HFFc6 (cell line): ENCODE measurements at regions not wholly inside any gene's neighbourhood (a gene's known extent, or its start where the extent isn't known, plus 50 kb on each side); places are given as distances from the start of the nearest gene placed in this dataset.
A peak's percentile ranks its signal among the peaks of the same experiment; 100 is the strongest.

Experiments used
- DNase-seq: peaks from one replicate; pipeline ENCODE4 v3.0.0-alpha.2; 2018
- H3K27ac Mint-ChIP-seq: 2 replicates; pipeline ENCODE4 v1.8.0; 2020; ENCODE audit warnings: mild to moderate bottlenecking, mixed read lengths
- H3K27me3 Mint-ChIP-seq: 2 replicates; pipeline ENCODE4 v1.8.0; 2021; ENCODE audit warnings: mild to moderate bottlenecking, moderate library complexity, mixed read lengths; ENCODE audit not compliant: insufficient read depth
- H3K36me3 Mint-ChIP-seq: 2 replicates; pipeline ENCODE4 v1.8.0; 2021; ENCODE audit warnings: low read depth, mixed read lengths
- H3K4me1 Mint-ChIP-seq: 2 replicates; pipeline ENCODE4 v1.8.0; 2020; ENCODE audit warnings: low read depth, mixed read lengths
- H3K4me3 Mint-ChIP-seq: 2 replicates; pipeline ENCODE4 v1.8.0; 2020; ENCODE audit warnings: mild to moderate bottlenecking, moderate library complexity, mixed read lengths
- H3K9me3 Mint-ChIP-seq: 2 replicates; pipeline ENCODE4 v1.8.0; 2020; ENCODE audit warnings: mild to moderate bottlenecking, mixed read lengths
- TF ChIP-seq, protein P1 (sequence below): fragments of 200-600 bp; sonication (generic); IDR thresholded peaks from 2 replicates; pipeline ENCODE4 v1.5.0; 2021; ENCODE audit warnings: antibody characterized with exemption, mild to moderate bottlenecking

DNA sequence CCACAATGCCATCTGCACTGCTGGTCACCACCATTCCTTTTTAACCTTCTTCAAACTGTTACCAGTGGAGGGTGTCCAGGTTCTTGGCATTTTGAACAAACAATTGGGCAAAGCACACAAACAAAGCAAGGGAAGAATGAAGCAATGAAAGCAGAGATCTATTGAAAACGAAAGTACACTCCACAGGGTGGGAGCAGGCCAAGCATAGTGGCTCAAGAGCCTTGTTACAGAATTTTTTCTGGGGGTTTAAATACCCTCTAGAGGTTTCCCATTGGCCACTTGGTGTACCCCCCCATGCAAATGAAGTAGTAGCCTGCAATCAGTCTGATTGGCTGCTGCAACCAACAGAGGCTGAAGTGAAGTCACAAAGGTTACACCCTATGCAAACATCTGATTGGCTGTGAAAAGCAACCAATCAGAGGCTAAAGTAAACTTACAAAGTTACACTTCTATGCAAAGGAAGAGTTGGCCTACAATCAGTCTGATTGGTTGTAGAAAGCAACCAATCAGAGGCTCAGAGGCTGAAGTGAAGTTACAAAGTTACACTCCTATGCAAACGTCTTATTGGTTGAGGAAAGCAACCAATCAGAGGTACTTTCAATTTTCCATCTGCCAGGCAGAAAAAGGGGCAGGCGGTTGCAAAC lies 103.2 kb upstream of the WAC start:
- Mint-ChIP-seq H3K27ac (no peak overlapping the region), H3K4me1 (peaks cover 18% of the 10 kb centered on the region), H3K36me3 (no peaks in the 10 kb centered on the region), H3K9me3 (no peaks in the 10 kb centered on the region), H3K4me3 (peak overlapping the region; percentile 61; the same call in 1 of the 2 replicates), H3K27me3 (peaks cover 7% of the 10 kb centered on the region)
- TF ChIP-seq, protein P1, sequence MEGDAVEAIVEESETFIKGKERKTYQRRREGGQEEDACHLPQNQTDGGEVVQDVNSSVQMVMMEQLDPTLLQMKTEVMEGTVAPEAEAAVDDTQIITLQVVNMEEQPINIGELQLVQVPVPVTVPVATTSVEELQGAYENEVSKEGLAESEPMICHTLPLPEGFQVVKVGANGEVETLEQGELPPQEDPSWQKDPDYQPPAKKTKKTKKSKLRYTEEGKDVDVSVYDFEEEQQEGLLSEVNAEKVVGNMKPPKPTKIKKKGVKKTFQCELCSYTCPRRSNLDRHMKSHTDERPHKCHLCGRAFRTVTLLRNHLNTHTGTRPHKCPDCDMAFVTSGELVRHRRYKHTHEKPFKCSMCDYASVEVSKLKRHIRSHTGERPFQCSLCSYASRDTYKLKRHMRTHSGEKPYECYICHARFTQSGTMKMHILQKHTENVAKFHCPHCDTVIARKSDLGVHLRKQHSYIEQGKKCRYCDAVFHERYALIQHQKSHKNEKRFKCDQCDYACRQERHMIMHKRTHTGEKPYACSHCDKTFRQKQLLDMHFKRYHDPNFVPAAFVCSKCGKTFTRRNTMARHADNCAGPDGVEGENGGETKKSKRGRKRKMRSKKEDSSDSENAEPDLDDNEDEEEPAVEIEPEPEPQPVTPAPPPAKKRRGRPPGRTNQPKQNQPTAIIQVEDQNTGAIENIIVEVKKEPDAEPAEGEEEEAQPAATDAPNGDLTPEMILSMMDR, result no peak
- DNase-seq, result peak; percentile 53

DNA sequence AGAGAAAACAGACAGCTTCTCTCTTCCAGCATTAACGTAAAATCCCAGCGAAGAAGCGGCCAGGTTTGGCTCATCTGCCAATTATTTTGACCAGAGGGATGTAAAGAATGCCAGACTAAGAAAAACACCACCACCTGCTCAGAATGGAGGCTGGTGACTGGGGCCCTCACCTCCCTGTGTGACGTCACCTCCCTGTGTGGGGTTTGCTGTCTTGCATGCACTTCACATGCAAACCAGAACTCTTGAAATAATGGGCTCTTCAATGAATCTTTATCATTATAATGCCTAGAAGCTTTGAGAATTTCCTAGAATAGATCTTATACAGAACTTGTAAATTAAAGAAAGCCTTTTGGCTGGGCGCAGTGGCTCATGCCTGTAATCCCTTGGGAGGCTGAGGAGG lies 101.8 kb upstream of the WAC start:
- H3K4me1 Mint-ChIP-seq, result peaks cover 18% of the 10 kb centered on the region
- H3K27me3 Mint-ChIP-seq, result peaks cover 2% of the 10 kb centered on the region
- H3K36me3 Mint-ChIP-seq, result no peaks in the 10 kb centered on the region
- no peak overlapping the region for H3K4me3 Mint-ChIP-seq
- H3K9me3 Mint-ChIP-seq, result no peaks in the 10 kb centered on the region
- TF ChIP-seq, protein P1, result no peak
- no peak for DNase-seq
- H3K27ac Mint-ChIP-seq, result no peak overlapping the region

DNA sequence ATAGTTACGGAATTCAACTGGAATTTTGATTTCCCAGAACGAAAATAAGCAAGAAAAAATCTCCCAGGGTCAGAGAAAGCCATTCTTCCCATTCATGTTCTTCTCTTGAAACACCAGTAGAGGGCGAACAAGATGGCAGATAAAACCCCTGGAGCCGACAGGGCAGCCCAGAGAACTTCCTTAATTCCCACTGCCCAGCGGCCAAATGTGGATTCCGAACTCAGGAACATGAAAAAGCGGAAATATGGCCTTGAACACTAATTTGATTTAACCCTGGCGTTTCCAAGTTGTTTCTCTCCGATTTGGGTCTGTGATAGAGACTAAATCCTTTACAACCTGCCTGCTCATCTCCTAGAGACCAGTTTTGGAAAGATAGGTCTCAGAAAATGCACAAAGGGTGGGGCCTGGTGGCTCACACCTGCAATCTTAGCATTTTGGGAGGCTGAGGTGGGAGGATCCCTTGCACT lies 100.7 kb upstream of the WAC start:
- DNase-seq, result peak; percentile 64
- Mint-ChIP-seq H3K4me3 (peak overlapping the region; percentile 55), H3K27ac (no peak overlapping the region), H3K27me3 (peaks cover 2% of the 10 kb centered on the region), H3K36me3 (no peaks in the 10 kb centered on the region), H3K9me3 (no peaks in the 10 kb centered on the region), H3K4me1 (peaks cover 18% of the 10 kb centered on the region)
- TF ChIP-seq, protein P1, result peak; percentile 84

DNA sequence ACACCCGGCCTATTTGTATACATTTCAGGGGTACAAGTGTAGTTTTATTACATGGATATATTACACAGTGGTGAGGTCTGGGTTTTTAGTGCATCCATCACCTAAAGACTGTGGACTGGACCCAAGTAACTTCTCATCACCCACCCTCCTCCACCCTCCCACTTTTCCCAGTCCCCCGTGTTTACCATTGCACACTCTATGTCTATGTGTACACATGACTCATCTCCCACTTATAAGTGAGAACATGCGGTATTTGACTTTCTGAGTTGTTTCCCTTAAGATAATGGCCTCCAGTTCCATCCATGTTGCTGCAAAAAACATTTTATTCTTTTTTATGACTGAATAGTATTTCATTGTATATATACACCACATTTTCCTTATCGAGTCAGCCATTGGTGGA lies 98.9 kb upstream of the WAC start:
- Mint-ChIP-seq H3K4me3 (no peak overlapping the region), H3K27me3 (peaks cover 2% of the 10 kb centered on the region)

DNA sequence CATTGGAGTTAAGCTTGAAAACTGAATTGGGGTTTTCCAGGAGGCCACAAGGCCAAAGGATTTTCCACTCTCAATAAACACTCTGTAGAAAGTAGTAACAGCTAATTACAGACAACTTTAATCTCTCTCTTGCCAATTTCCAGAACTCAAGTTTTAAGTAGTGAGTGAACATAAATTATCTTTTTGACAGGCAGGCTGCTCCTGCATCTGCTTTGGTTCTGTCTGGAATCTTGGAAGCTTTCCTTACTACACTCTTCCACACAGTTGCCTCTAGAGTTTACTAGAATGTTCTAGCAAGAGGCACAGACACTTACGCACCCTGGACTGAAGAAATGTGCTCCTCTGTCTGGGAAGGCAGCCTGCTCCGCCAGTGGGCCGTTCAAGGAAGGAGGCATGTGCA lies 90.5 kb upstream of the WAC start:
- H3K9me3 Mint-ChIP-seq, result no peaks in the 10 kb centered on the region
- H3K4me1 Mint-ChIP-seq, result no peaks in the 10 kb centered on the region
- H3K4me3 Mint-ChIP-seq, result no peak overlapping the region
- TF ChIP-seq, protein P1, result no peak
- no peaks in the 10 kb centered on the region for H3K36me3 Mint-ChIP-seq
- no peak for DNase-seq
- H3K27me3 Mint-ChIP-seq, result peaks cover 6% of the 10 kb centered on the region
- H3K27ac Mint-ChIP-seq, result no peak overlapping the region

More for the DNA sequence above, 98.9 kb upstream of the WAC start:
- DNase-seq, result no peak
- TF ChIP-seq, protein P1, result no peak
- Mint-ChIP-seq H3K9me3 (no peaks in the 10 kb centered on the region), H3K27ac (no peak overlapping the region), H3K36me3 (no peaks in the 10 kb centered on the region), H3K4me1 (peaks cover 18% of the 10 kb centered on the region)
